ENCODE measurements at regions not wholly inside any gene's neighbourhood (a gene's known extent, or its start where the extent isn't known, plus 50 kb on each side); places are given as distances from the start of the nearest gene placed in this dataset.

GRCh38 chr4:174177536-174177935 lies 105.9 kb downstream of the FBXO8 start:
- no peak for TF ChIP-seq CTCF (conservative IDR thresholded peaks at IDR 0.05 in 1 of 2, IDR thresholded peaks at IDR 0.05 in 1 of 2; ENCODE audit: extremely low read depth in 1 of 2, insufficient read depth in 1 of 2, low read depth in 1 of 2, low read length in 2 of 2)
- no peak for TF ChIP-seq EZH2 (IDR thresholded peaks at IDR 0.05; ENCODE audit: borderline replicate concordance, low read length)

Measured in mammary epithelial cell (primary cell).